ENCODE measurements at regions not wholly inside any gene's neighbourhood (a gene's known extent, or its start where the extent isn't known, plus 50 kb on each side); places are given as distances from the start of the nearest gene placed in this dataset.

- TF ChIP-seq, protein P1, sequence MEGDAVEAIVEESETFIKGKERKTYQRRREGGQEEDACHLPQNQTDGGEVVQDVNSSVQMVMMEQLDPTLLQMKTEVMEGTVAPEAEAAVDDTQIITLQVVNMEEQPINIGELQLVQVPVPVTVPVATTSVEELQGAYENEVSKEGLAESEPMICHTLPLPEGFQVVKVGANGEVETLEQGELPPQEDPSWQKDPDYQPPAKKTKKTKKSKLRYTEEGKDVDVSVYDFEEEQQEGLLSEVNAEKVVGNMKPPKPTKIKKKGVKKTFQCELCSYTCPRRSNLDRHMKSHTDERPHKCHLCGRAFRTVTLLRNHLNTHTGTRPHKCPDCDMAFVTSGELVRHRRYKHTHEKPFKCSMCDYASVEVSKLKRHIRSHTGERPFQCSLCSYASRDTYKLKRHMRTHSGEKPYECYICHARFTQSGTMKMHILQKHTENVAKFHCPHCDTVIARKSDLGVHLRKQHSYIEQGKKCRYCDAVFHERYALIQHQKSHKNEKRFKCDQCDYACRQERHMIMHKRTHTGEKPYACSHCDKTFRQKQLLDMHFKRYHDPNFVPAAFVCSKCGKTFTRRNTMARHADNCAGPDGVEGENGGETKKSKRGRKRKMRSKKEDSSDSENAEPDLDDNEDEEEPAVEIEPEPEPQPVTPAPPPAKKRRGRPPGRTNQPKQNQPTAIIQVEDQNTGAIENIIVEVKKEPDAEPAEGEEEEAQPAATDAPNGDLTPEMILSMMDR (conservative IDR thresholded peaks at IDR 0.05; ENCODE audit: low read depth, low read length): no peak
- no peak for TF ChIP-seq POLR2A (IDR thresholded peaks at IDR 0.05; ENCODE audit: low read depth, low read length)
- no peak for TF ChIP-seq RAD21 (IDR thresholded peaks at IDR 0.05; ENCODE audit: low read length)
- TF ChIP-seq USF2 (IDR thresholded peaks at IDR 0.05; ENCODE audit: low read depth, low read length): no peak
- no peak for TF ChIP-seq MAZ (IDR thresholded peaks at IDR 0.05; ENCODE audit: borderline replicate concordance, low read depth, low read length)
- no peak for TF ChIP-seq NFE2L2 (IDR thresholded peaks at IDR 0.05; ENCODE audit: low read depth, low read length)
- TF ChIP-seq CHD1 (IDR thresholded peaks at IDR 0.05; ENCODE audit: low read depth, low read length): no peak
- TF ChIP-seq MXI1 (IDR thresholded peaks at IDR 0.05; ENCODE audit: borderline replicate concordance, low read depth, low read length): no peak
- no peak for TF ChIP-seq CEBPB (IDR thresholded peaks at IDR 0.05; ENCODE audit: low read depth, low read length)
- TF ChIP-seq BHLHE40 (IDR thresholded peaks at IDR 0.05; ENCODE audit: low read depth, low read length): no peak
- no peak for TF ChIP-seq MAFK (IDR thresholded peaks at IDR 0.05; ENCODE audit: low read depth, low read length)
- no peak for TF ChIP-seq ELK1 (IDR thresholded peaks at IDR 0.05; ENCODE audit: borderline replicate concordance, low read depth, low read length)
These were observed 58.1 kb upstream of the SSX2IP start for GRCh38 chr1:84748364-84748763.

All from IMR-90 (cell line).